ENCODE measurements at regions not wholly inside any gene's neighbourhood (a gene's known extent, or its start where the extent isn't known, plus 50 kb on each side); places are given as distances from the start of the nearest gene placed in this dataset.

- CTCF ChIA-PET = no interaction called here
- no peaks in the 10 kb centered on the region for H3K4me1 ChIP-seq (ENCODE audit: insufficient read depth, low read length, poor library complexity, severe bottlenecking)
- POLR2A ChIA-PET (ENCODE audit: low non-redundant PET) = no interaction called here
- intact Hi-C loops (cut with micrococcal nuclease; ENCODE audit: unreplicated experiment) = no loop called here
- H3K36me3 ChIP-seq (ENCODE audit: insufficient read depth, low read length, poor library complexity, severe bottlenecking) = no peaks in the 10 kb centered on the region
- H3K27me3 ChIP-seq (replicated peaks; ENCODE audit: insufficient read depth, low read depth, low read length, poor library complexity) = no peaks in the 10 kb centered on the region
- no peak for DNase-seq (ENCODE audit: low spot score)
- no peak overlapping the region for H3K4me3 ChIP-seq (ENCODE audit: low read depth, low read length, poor library complexity, severe bottlenecking)
- H3K27ac ChIP-seq (ENCODE audit: low read depth, low read length, poor library complexity, severe bottlenecking) = no peak overlapping the region
- no peaks in the 10 kb centered on the region for H3K9me3 ChIP-seq (ENCODE audit: low read depth, low read length, poor library complexity, severe bottlenecking)
- BruUV-seq (replicated peaks) = no TSS peak
- TF ChIP-seq CTCF (conservative IDR thresholded peaks at IDR 0.05; ENCODE audit: low read depth, low read length) (no peak), EZH2 (IDR thresholded peaks at IDR 0.05; ENCODE audit: borderline replicate concordance, low read depth, low read length, poor library complexity, severe bottlenecking) (no peak)
Observed at GRCh38 chr7:123292227-123292626, 92.5 kb upstream of the SLC13A1 start.

- no peak for TF ChIP-seq CTCF (conservative IDR thresholded peaks at IDR 0.05; ENCODE audit: low read depth, low read length)
- TF ChIP-seq EZH2 (IDR thresholded peaks at IDR 0.05; ENCODE audit: borderline replicate concordance, low read depth, low read length, poor library complexity, severe bottlenecking) = no peak
- no peaks in the 10 kb centered on the region for H3K4me1 ChIP-seq (ENCODE audit: insufficient read depth, low read length, poor library complexity, severe bottlenecking)
- intact Hi-C loops (cut with micrococcal nuclease; ENCODE audit: unreplicated experiment) = no loop called here
- no TSS peak for BruUV-seq (replicated peaks)
- H3K9me3 ChIP-seq (ENCODE audit: low read depth, low read length, poor library complexity, severe bottlenecking) = no peaks in the 10 kb centered on the region
- DNase-seq (ENCODE audit: low spot score) = no peak
- no peak overlapping the region for H3K27ac ChIP-seq (ENCODE audit: low read depth, low read length, poor library complexity, severe bottlenecking)
- POLR2A ChIA-PET (ENCODE audit: low non-redundant PET) = no interaction called here
- H3K27me3 ChIP-seq (replicated peaks; ENCODE audit: insufficient read depth, low read depth, low read length, poor library complexity) = no peaks in the 10 kb centered on the region
- no peaks in the 10 kb centered on the region for H3K36me3 ChIP-seq (ENCODE audit: insufficient read depth, low read length, poor library complexity, severe bottlenecking)
- CTCF ChIA-PET = no interaction called here
- H3K4me3 ChIP-seq (ENCODE audit: low read depth, low read length, poor library complexity, severe bottlenecking) = no peak overlapping the region
Observed at GRCh38 chr7:123289200-123289599, 89.4 kb upstream of the SLC13A1 start.

- TF ChIP-seq EZH2 (IDR thresholded peaks at IDR 0.05; ENCODE audit: borderline replicate concordance, low read depth, low read length, poor library complexity, severe bottlenecking) (no peak), CTCF (conservative IDR thresholded peaks at IDR 0.05; ENCODE audit: low read depth, low read length) (0 out of 2 replicates have a peak, but pooled peaks have one; percentile 30)
- H3K4me3 ChIP-seq (ENCODE audit: low read depth, low read length, poor library complexity, severe bottlenecking) = no peak overlapping the region
- H3K9me3 ChIP-seq (ENCODE audit: low read depth, low read length, poor library complexity, severe bottlenecking) = no peaks in the 10 kb centered on the region
- BruUV-seq (replicated peaks) = no TSS peak
- ChIA-PET POLR2A (ENCODE audit: low non-redundant PET) (no interaction called here), CTCF (no interaction called here)
- no peaks in the 10 kb centered on the region for H3K4me1 ChIP-seq (ENCODE audit: insufficient read depth, low read length, poor library complexity, severe bottlenecking)
- H3K36me3 ChIP-seq (ENCODE audit: insufficient read depth, low read length, poor library complexity, severe bottlenecking) = no peaks in the 10 kb centered on the region
- no peaks in the 10 kb centered on the region for H3K27me3 ChIP-seq (replicated peaks; ENCODE audit: insufficient read depth, low read depth, low read length, poor library complexity)
- no peak overlapping the region for H3K27ac ChIP-seq (ENCODE audit: low read depth, low read length, poor library complexity, severe bottlenecking)
- DNase-seq (ENCODE audit: low spot score) = peak; percentile 15
- intact Hi-C loops (cut with micrococcal nuclease; ENCODE audit: unreplicated experiment) = no loop called here
Observed at GRCh38 chr7:123285076-123285700, 85.4 kb upstream of the SLC13A1 start.
